ENCODE measurements at regions not wholly inside any gene's neighbourhood (a gene's known extent, or its start where the extent isn't known, plus 50 kb on each side); places are given as distances from the start of the nearest gene placed in this dataset.

GRCh38 chr2:16387461-16387984 is 278.1 kb downstream of the CYRIA start:
- TF ChIP-seq CTCF (IDR thresholded peaks at IDR 0.05) (no peak), POLR2A (IDR thresholded peaks at IDR 0.05) (no peak)
